GM23338 (cell line): ENCODE measurements at regions not wholly inside any gene's neighbourhood (a gene's known extent, or its start where the extent isn't known, plus 50 kb on each side); places are given as distances from the start of the nearest gene placed in this dataset.

Source experiments
- ATAC-seq: fragments of 200-7000 bp; cut with Tn5 transposase; 3 replicates; pipeline ENCODE4 v1.9.1; 2020
- DNase-seq: peaks from one replicate; pipeline ENCODE4 v3.0.0-alpha.2; 2015; ENCODE audit warnings: low spot score
- H2AFZ ChIP-seq: fragments of 200-600 bp; sonication (generic); 2 replicates; pipeline ENCODE4 v1.8.0; 2016; ENCODE audit warnings: antibody characterized with exemption, mild to moderate bottlenecking, moderate library complexity
- H3F3A ChIP-seq: fragments of 200-600 bp; sonication (generic); replicated peaks from 2 replicates; pipeline ENCODE4 v1.8.0; 2017; ENCODE audit warnings: antibody characterized with exemption, mixed run types, low read depth
- H3K27ac ChIP-seq: fragments of 200-600 bp; sonication (generic); 2 replicates; pipeline ENCODE4 v1.6.1; 2016; ENCODE audit warnings: low read depth
- H3K27me3 ChIP-seq: fragments of 200-600 bp; sonication (generic); 2 replicates; pipeline ENCODE4 v1.8.0; 2016; ENCODE audit warnings: mild to moderate bottlenecking, mixed run types, moderate library complexity; ENCODE audit not compliant: insufficient read depth
- H3K36me3 ChIP-seq: fragments of 200-600 bp; sonication (generic); 2 replicates; pipeline ENCODE4 v1.8.0; 2016; ENCODE audit warnings: mild to moderate bottlenecking; ENCODE audit not compliant: insufficient read depth
- H3K4me1 ChIP-seq: fragments of 200-600 bp; sonication (generic); 2 replicates; pipeline ENCODE4 v1.8.0; 2016; ENCODE audit warnings: mild to moderate bottlenecking, moderate library complexity; ENCODE audit not compliant: insufficient read depth
- H3K4me2 ChIP-seq: fragments of 200-600 bp; sonication (generic); 2 replicates; pipeline ENCODE4 v1.7.1; 2017; ENCODE audit warnings: mixed run types
- H3K4me3 ChIP-seq: fragments of 200-600 bp; sonication (generic); 2 replicates; pipeline ENCODE4 v1.6.1; 2016; ENCODE audit warnings: mixed run types
- H3K79me2 ChIP-seq: fragments of 200-600 bp; sonication (generic); replicated peaks from 2 replicates; pipeline ENCODE4 v1.8.0; 2017; ENCODE audit warnings: mild to moderate bottlenecking; ENCODE audit not compliant: insufficient read depth
- H3K9me2 ChIP-seq: fragments of 200-600 bp; sonication (generic); 2 replicates; pipeline ENCODE4 v1.8.0; 2017; ENCODE audit not compliant: insufficient read depth
- H4K20me1 ChIP-seq: fragments of 200-600 bp; sonication (generic); replicated peaks from 2 replicates; pipeline ENCODE4 v1.8.0; 2017; ENCODE audit warnings: mild to moderate bottlenecking; ENCODE audit not compliant: insufficient read depth
- H3K27ac Mint-ChIP-seq: 2 replicates; pipeline ENCODE4 v1.8.0; 2020; ENCODE audit warnings: inconsistent platforms, mild to moderate bottlenecking, moderate library complexity, mixed read lengths
- H3K27me3 Mint-ChIP-seq: 3 replicates; pipeline ENCODE4 v1.8.0; 2022; ENCODE audit warnings: low read depth, mild to moderate bottlenecking, moderate library complexity, mixed read lengths, inconsistent platforms; ENCODE audit not compliant: insufficient read depth, poor library complexity
- H3K36me3 Mint-ChIP-seq: 3 replicates; pipeline ENCODE4 v1.8.0; 2021; ENCODE audit warnings: low read depth, mild to moderate bottlenecking, inconsistent platforms, moderate library complexity, mixed read lengths
- H3K4me1 Mint-ChIP-seq: 3 replicates; pipeline ENCODE4 v1.8.0; 2020; ENCODE audit warnings: mild to moderate bottlenecking, inconsistent platforms, mixed read lengths
- H3K4me3 Mint-ChIP-seq: 3 replicates; pipeline ENCODE4 v1.8.0; 2021; ENCODE audit warnings: moderate library complexity, mild to moderate bottlenecking, inconsistent platforms, mixed read lengths
- H3K9me3 Mint-ChIP-seq: 3 replicates; pipeline ENCODE4 v1.8.0; 2020; ENCODE audit warnings: moderate library complexity, mild to moderate bottlenecking, inconsistent platforms, mixed read lengths
- CREB1 ChIP-seq: fragments of 250-450 bp; sonication (Bioruptor Pico); IDR thresholded peaks from 2 replicates; pipeline ENCODE4 v1.5.0; 2020; ENCODE audit warnings: low read depth, mild to moderate bottlenecking, moderate library complexity
- EZH2phosphoT487 ChIP-seq: fragments of 200-600 bp; sonication (generic); IDR thresholded peaks from one replicate; pipeline ENCODE4 v1.8.1; 2018; ENCODE audit warnings: antibody characterized with exemption; ENCODE audit not compliant: unreplicated experiment
- NANOG ChIP-seq: IDR thresholded peaks from 2 replicates; pipeline ENCODE4 v1.6.1; 2016; ENCODE audit warnings: antibody characterized with exemption, borderline replicate concordance
- POLR2AphosphoS5 ChIP-seq: IDR thresholded peaks from 2 replicates; pipeline ENCODE4 v1.6.1; 2016; ENCODE audit warnings: antibody characterized with exemption, low read depth
- STAT1 ChIP-seq: IDR thresholded peaks from one replicate; pipeline ENCODE4 v1.6.1; 2016; ENCODE audit warnings: antibody characterized with exemption; ENCODE audit not compliant: unreplicated experiment
- ZNF114 ChIP-seq: fragments of 250-450 bp; sonication (Bioruptor Pico); IDR thresholded peaks from 2 replicates; pipeline ENCODE4 v1.5.0; 2020; ENCODE audit warnings: mild to moderate bottlenecking, moderate library complexity
- ZNF331 ChIP-seq: fragments of 250-450 bp; sonication (Bioruptor Pico); IDR thresholded peaks from 2 replicates; pipeline ENCODE4 v1.5.0; 2020; ENCODE audit warnings: low read depth, mild to moderate bottlenecking, moderate library complexity
- TF ChIP-seq, protein P1 (sequence below), 2 experiments: fragments of 200-600 bp in 1 of 2; sonication (generic) in 1 of 2; conservative IDR thresholded peaks; 2 replicates each; pipeline versions ENCODE4 v1.5.1 to v1.6.1; 2016 to 2017; ENCODE audit warnings: antibody characterized with exemption in 2 of 2, low read depth in 2 of 2, mild to moderate bottlenecking in 2 of 2, moderate library complexity in 1 of 2
- TF ChIP-seq, protein P2 (sequence below): fragments of 250-450 bp; sonication (Bioruptor Pico); IDR thresholded peaks from 2 replicates; pipeline ENCODE4 v1.5.0; 2020; ENCODE audit warnings: mild to moderate bottlenecking, moderate library complexity
- TF ChIP-seq, protein P3 (sequence below): IDR thresholded peaks from one replicate; pipeline ENCODE4 v1.6.1; 2018; ENCODE audit warnings: antibody characterized with exemption; ENCODE audit not compliant: unreplicated experiment

DNA sequence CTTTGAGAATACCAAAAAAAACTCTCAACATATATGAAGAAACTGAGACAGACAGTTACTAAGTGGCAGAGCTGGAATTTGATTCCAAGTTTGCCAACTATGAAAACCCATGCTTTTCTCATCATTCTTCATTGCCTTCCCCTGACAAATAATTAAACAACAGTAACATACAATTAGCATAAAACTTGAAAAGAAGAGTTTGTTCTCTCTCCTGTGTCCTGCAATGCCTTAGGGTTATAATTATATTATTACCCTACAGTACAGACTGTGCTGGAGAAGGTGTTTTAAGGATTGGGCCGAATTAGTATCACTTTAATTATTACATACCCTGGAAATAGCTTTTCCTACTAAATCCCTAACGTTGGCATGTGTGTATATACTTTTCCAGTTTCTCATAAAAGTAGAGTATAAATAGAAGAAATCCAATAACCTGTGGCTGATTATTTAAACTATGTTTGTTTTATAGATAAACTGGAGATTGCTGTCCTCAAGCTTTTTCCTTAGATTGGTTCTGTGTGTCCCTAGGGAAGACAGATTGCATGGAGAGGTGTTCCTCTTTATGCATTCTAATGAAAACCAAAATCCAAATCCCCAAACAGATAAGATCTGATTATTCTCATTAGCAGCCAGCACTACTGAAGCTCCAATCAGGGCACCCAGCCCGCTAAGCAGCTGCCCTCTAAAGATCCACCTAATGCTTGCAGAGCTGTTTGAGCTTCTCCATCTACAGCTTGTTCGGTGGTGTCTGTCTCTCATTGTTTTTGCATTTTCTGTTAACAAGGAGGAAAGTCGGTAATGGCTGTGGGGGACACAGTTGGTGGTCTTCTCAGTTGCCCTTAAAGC lies 156.3 kb downstream of the TM2D1 start:
- Mint-ChIP-seq H3K9me3 (peaks cover 20% of the 10 kb centered on the region), H3K4me1 (no peaks in the 10 kb centered on the region), H3K4me3 (no peak overlapping the region), H3K36me3 (peaks cover 10% of the 10 kb centered on the region), H3K27ac (no peak overlapping the region), H3K27me3 (peaks cover 7% of the 10 kb centered on the region)
- ATAC-seq (no peak), DNase-seq (no peak)
- Histone ChIP-seq H3K9me2 (no peaks in the 10 kb centered on the region), H3K79me2 (no peaks in the 10 kb centered on the region), H3F3A (no peaks in the 10 kb centered on the region), H3K36me3 (no peaks in the 10 kb centered on the region), H2AFZ (peak overlapping the region; percentile 63), H3K27ac (no peak overlapping the region), H3K4me2 (no peak overlapping the region), H3K27me3 (no peaks in the 10 kb centered on the region), H3K4me3 (no peak overlapping the region), H3K4me1 (no peaks in the 10 kb centered on the region), H4K20me1 (no peaks in the 10 kb centered on the region)
- TF ChIP-seq ZNF114 (CRISPR knock-in tag) (no peak), NANOG (no peak), ZNF331 (CRISPR knock-in tag) (no peak), CREB1 (CRISPR knock-in tag) (no peak)
- TF ChIP-seq, protein P1, sequence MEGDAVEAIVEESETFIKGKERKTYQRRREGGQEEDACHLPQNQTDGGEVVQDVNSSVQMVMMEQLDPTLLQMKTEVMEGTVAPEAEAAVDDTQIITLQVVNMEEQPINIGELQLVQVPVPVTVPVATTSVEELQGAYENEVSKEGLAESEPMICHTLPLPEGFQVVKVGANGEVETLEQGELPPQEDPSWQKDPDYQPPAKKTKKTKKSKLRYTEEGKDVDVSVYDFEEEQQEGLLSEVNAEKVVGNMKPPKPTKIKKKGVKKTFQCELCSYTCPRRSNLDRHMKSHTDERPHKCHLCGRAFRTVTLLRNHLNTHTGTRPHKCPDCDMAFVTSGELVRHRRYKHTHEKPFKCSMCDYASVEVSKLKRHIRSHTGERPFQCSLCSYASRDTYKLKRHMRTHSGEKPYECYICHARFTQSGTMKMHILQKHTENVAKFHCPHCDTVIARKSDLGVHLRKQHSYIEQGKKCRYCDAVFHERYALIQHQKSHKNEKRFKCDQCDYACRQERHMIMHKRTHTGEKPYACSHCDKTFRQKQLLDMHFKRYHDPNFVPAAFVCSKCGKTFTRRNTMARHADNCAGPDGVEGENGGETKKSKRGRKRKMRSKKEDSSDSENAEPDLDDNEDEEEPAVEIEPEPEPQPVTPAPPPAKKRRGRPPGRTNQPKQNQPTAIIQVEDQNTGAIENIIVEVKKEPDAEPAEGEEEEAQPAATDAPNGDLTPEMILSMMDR (conservative IDR thresholded peaks at IDR 0.05; ENCODE audit: low read depth in 2 of 2), result no peak

DNA sequence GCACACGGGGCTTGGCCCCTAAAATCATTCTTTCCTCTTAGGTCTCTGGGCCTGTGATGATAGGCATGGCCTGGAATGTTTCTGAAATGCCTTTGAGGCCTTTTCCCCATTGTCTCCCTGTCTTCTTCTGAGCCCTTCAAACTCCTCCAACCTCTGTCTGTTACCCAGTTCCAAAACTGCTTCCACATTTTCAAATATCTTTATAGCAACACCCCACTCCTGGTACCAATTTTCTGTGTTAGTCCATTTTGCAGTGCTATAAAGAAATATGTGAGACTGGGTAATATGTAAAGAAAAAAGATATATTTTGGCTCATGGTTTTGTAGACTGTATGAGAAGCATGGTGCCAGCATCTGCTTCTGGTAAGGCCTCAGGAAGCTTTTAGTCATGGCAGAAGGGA lies 158.8 kb downstream of the TM2D1 start:
- H3K4me2 ChIP-seq, result no peak overlapping the region
- DNase-seq, result no peak
- H3K36me3 ChIP-seq, result no peaks in the 10 kb centered on the region
- peaks cover 20% of the 10 kb centered on the region for H3K9me3 Mint-ChIP-seq
- H3K4me1 ChIP-seq, result no peaks in the 10 kb centered on the region
- no peaks in the 10 kb centered on the region for H3K79me2 ChIP-seq
- H3K4me3 ChIP-seq, result no peak overlapping the region
- H3K27me3 ChIP-seq, result no peaks in the 10 kb centered on the region
- H3K27ac ChIP-seq, result no peak overlapping the region
- H3K36me3 Mint-ChIP-seq, result peaks cover 10% of the 10 kb centered on the region
- H3K27me3 Mint-ChIP-seq, result peaks cover 7% of the 10 kb centered on the region
- H3K27ac Mint-ChIP-seq, result no peak overlapping the region
- no peak overlapping the region for H3K4me3 Mint-ChIP-seq
- H3K9me2 ChIP-seq, result peaks cover 15% of the 10 kb centered on the region; the same call in 1 of the 2 replicates
- H3K4me1 Mint-ChIP-seq, result no peaks in the 10 kb centered on the region
- no peaks in the 10 kb centered on the region for H3F3A ChIP-seq
- H2AFZ ChIP-seq, result no peak overlapping the region
- no peak for ATAC-seq
- no peaks in the 10 kb centered on the region for H4K20me1 ChIP-seq
- TF ChIP-seq, protein P2, sequence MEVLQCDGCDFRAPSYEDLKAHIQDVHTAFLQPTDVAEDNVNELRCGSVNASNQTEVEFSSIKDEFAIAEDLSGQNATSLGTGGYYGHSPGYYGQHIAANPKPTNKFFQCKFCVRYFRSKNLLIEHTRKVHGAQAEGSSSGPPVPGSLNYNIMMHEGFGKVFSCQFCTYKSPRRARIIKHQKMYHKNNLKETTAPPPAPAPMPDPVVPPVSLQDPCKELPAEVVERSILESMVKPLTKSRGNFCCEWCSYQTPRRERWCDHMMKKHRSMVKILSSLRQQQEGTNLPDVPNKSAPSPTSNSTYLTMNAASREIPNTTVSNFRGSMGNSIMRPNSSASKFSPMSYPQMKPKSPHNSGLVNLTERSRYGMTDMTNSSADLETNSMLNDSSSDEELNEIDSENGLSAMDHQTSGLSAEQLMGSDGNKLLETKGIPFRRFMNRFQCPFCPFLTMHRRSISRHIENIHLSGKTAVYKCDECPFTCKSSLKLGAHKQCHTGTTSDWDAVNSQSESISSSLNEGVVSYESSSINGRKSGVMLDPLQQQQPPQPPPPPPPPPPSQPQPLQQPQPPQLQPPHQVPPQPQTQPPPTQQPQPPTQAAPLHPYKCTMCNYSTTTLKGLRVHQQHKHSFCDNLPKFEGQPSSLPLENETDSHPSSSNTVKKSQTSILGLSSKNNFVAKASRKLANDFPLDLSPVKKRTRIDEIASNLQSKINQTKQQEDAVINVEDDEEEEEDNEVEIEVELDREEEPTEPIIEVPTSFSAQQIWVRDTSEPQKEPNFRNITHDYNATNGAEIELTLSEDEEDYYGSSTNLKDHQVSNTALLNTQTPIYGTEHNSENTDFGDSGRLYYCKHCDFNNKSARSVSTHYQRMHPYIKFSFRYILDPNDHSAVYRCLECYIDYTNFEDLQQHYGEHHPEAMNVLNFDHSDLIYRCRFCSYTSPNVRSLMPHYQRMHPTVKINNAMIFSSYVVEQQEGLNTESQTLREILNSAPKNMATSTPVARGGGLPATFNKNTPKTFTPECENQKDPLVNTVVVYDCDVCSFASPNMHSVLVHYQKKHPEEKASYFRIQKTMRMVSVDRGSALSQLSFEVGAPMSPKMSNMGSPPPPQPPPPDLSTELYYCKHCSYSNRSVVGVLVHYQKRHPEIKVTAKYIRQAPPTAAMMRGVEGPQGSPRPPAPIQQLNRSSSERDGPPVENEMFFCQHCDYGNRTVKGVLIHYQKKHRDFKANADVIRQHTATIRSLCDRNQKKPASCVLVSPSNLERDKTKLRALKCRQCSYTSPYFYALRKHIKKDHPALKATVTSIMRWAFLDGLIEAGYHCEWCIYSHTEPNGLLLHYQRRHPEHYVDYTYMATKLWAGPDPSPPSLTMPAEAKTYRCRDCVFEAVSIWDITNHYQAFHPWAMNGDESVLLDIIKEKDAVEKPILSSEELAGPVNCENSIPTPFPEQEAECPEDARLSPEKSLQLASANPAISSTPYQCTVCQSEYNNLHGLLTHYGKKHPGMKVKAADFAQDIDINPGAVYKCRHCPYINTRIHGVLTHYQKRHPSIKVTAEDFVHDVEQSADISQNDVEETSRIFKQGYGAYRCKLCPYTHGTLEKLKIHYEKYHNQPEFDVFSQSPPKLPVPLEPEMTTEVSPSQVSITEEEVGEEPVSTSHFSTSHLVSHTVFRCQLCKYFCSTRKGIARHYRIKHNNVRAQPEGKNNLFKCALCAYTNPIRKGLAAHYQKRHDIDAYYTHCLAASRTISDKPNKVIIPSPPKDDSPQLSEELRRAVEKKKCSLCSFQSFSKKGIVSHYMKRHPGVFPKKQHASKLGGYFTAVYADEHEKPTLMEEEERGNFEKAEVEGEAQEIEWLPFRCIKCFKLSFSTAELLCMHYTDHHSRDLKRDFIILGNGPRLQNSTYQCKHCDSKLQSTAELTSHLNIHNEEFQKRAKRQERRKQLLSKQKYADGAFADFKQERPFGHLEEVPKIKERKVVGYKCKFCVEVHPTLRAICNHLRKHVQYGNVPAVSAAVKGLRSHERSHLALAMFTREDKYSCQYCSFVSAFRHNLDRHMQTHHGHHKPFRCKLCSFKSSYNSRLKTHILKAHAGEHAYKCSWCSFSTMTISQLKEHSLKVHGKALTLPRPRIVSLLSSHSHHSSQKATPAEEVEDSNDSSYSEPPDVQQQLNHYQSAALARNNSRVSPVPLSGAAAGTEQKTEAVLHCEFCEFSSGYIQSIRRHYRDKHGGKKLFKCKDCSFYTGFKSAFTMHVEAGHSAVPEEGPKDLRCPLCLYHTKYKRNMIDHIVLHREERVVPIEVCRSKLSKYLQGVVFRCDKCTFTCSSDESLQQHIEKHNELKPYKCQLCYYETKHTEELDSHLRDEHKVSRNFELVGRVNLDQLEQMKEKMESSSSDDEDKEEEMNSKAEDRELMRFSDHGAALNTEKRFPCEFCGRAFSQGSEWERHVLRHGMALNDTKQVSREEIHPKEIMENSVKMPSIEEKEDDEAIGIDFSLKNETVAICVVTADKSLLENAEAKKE (CRISPR knock-in tag), result no peak
- TF ChIP-seq NANOG, result no peak
- TF ChIP-seq ZNF331 (CRISPR knock-in tag), result no peak
- TF ChIP-seq, protein P3, sequence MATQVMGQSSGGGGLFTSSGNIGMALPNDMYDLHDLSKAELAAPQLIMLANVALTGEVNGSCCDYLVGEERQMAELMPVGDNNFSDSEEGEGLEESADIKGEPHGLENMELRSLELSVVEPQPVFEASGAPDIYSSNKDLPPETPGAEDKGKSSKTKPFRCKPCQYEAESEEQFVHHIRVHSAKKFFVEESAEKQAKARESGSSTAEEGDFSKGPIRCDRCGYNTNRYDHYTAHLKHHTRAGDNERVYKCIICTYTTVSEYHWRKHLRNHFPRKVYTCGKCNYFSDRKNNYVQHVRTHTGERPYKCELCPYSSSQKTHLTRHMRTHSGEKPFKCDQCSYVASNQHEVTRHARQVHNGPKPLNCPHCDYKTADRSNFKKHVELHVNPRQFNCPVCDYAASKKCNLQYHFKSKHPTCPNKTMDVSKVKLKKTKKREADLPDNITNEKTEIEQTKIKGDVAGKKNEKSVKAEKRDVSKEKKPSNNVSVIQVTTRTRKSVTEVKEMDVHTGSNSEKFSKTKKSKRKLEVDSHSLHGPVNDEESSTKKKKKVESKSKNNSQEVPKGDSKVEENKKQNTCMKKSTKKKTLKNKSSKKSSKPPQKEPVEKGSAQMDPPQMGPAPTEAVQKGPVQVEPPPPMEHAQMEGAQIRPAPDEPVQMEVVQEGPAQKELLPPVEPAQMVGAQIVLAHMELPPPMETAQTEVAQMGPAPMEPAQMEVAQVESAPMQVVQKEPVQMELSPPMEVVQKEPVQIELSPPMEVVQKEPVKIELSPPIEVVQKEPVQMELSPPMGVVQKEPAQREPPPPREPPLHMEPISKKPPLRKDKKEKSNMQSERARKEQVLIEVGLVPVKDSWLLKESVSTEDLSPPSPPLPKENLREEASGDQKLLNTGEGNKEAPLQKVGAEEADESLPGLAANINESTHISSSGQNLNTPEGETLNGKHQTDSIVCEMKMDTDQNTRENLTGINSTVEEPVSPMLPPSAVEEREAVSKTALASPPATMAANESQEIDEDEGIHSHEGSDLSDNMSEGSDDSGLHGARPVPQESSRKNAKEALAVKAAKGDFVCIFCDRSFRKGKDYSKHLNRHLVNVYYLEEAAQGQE, result no peak
- no peak for TF ChIP-seq STAT1
- TF ChIP-seq EZH2phosphoT487, result no peak
- TF ChIP-seq POLR2AphosphoS5, result no peak
